ENCODE measurements at regions not wholly inside any gene's neighbourhood (a gene's known extent, or its start where the extent isn't known, plus 50 kb on each side); places are given as distances from the start of the nearest gene placed in this dataset.

- Histone ChIP-seq H3K9me3 (ENCODE audit: insufficient read depth, low read depth, low read length) (peaks cover 24% of the 10 kb centered on the region; the same call in 1 of the 2 replicates), H3K4me3 (ENCODE audit: low read length, poor library complexity, severe bottlenecking) (no peak overlapping the region), H3K9me2 (replicated peaks; ENCODE audit: low read depth, low read length) (no peaks in the 10 kb centered on the region), H3K27me3 (ENCODE audit: insufficient read depth, low read length, poor library complexity, severe bottlenecking) (no peaks in the 10 kb centered on the region), H3K9ac (ENCODE audit: low read depth, low read length, poor library complexity, severe bottlenecking) (no peak overlapping the region), H3F3A (ENCODE audit: low read depth) (no peaks in the 10 kb centered on the region), H3K4me2 (ENCODE audit: low read depth, low read length, poor library complexity, severe bottlenecking) (no peak overlapping the region), H3K4me1 (ENCODE audit: insufficient read depth, low read length, poor library complexity, severe bottlenecking) (no peaks in the 10 kb centered on the region), H3K36me3 (ENCODE audit: insufficient read depth, low read length) (no peaks in the 10 kb centered on the region), H2AFZ (ENCODE audit: low read length) (no peak overlapping the region), H4K20me1 (ENCODE audit: insufficient read depth, low read length, poor library complexity, severe bottlenecking) (no peaks in the 10 kb centered on the region), H3K79me2 (ENCODE audit: insufficient read depth, low read length) (no peaks in the 10 kb centered on the region)
- no peak for TF ChIP-seq CTCF (conservative IDR thresholded peaks at IDR 0.05; ENCODE audit: low read length)
- no peak for TF ChIP-seq EZH2phosphoT487 (IDR thresholded peaks at IDR 0.05; ENCODE audit: borderline replicate concordance)
Observed at GRCh38 chr10:130481076-130481930, 345.1 kb downstream of the GLRX3 start.

- H2AFZ ChIP-seq (ENCODE audit: low read length) = no peak overlapping the region
- no peak overlapping the region for H3K9ac ChIP-seq (ENCODE audit: low read depth, low read length, poor library complexity, severe bottlenecking)
- H3K4me1 ChIP-seq (ENCODE audit: insufficient read depth, low read length, poor library complexity, severe bottlenecking) = no peaks in the 10 kb centered on the region
- no peaks in the 10 kb centered on the region for H3K79me2 ChIP-seq (ENCODE audit: insufficient read depth, low read length)
- H3K9me3 ChIP-seq (ENCODE audit: insufficient read depth, low read depth, low read length) = peaks cover 24% of the 10 kb centered on the region; the same call in 1 of the 2 replicates
- TF ChIP-seq CTCF (conservative IDR thresholded peaks at IDR 0.05; ENCODE audit: low read length) (no peak), EZH2phosphoT487 (IDR thresholded peaks at IDR 0.05; ENCODE audit: borderline replicate concordance) (no peak)
- H3K4me3 ChIP-seq (ENCODE audit: low read length, poor library complexity, severe bottlenecking) = no peak overlapping the region
- H3K4me2 ChIP-seq (ENCODE audit: low read depth, low read length, poor library complexity, severe bottlenecking) = no peak overlapping the region
- no peaks in the 10 kb centered on the region for H4K20me1 ChIP-seq (ENCODE audit: insufficient read depth, low read length, poor library complexity, severe bottlenecking)
- H3K9me2 ChIP-seq (replicated peaks; ENCODE audit: low read depth, low read length) = no peaks in the 10 kb centered on the region
- H3K27me3 ChIP-seq (ENCODE audit: insufficient read depth, low read length, poor library complexity, severe bottlenecking) = no peaks in the 10 kb centered on the region
- no peaks in the 10 kb centered on the region for H3K36me3 ChIP-seq (ENCODE audit: insufficient read depth, low read length)
- no peaks in the 10 kb centered on the region for H3F3A ChIP-seq (ENCODE audit: low read depth)
Observed at GRCh38 chr10:130481936-130482335, 345.7 kb downstream of the GLRX3 start.

- H3K9me3 ChIP-seq (ENCODE audit: insufficient read depth, low read depth, low read length) = peaks cover 22% of the 10 kb centered on the region; the same call in 1 of the 2 replicates
- H3K36me3 ChIP-seq (ENCODE audit: insufficient read depth, low read length) = no peaks in the 10 kb centered on the region
- no peaks in the 10 kb centered on the region for H3K79me2 ChIP-seq (ENCODE audit: insufficient read depth, low read length)
- H3K4me3 ChIP-seq (ENCODE audit: low read length, poor library complexity, severe bottlenecking) = no peak overlapping the region
- no peak overlapping the region for H3K9ac ChIP-seq (ENCODE audit: low read depth, low read length, poor library complexity, severe bottlenecking)
- H3K9me2 ChIP-seq (replicated peaks; ENCODE audit: low read depth, low read length) = no peaks in the 10 kb centered on the region
- TF ChIP-seq CTCF (conservative IDR thresholded peaks at IDR 0.05; ENCODE audit: low read length) = no peak
- TF ChIP-seq EZH2phosphoT487 (IDR thresholded peaks at IDR 0.05; ENCODE audit: borderline replicate concordance) = no peak
- no peak overlapping the region for H3K4me2 ChIP-seq (ENCODE audit: low read depth, low read length, poor library complexity, severe bottlenecking)
- H3K27me3 ChIP-seq (ENCODE audit: insufficient read depth, low read length, poor library complexity, severe bottlenecking) = no peaks in the 10 kb centered on the region
- H2AFZ ChIP-seq (ENCODE audit: low read length) = no peak overlapping the region
- H4K20me1 ChIP-seq (ENCODE audit: insufficient read depth, low read length, poor library complexity, severe bottlenecking) = no peaks in the 10 kb centered on the region
- no peaks in the 10 kb centered on the region for H3K4me1 ChIP-seq (ENCODE audit: insufficient read depth, low read length, poor library complexity, severe bottlenecking)
- H3F3A ChIP-seq (ENCODE audit: low read depth) = no peaks in the 10 kb centered on the region
Observed at GRCh38 chr10:130483691-130484467, 347.7 kb downstream of the GLRX3 start.
